ENCODE measurements at regions not wholly inside any gene's neighbourhood (a gene's known extent, or its start where the extent isn't known, plus 50 kb on each side); places are given as distances from the start of the nearest gene placed in this dataset.
A peak's percentile ranks its signal among the peaks of the same experiment; 100 is the strongest.

GRCh38 chr15:70313099-70314017 lies 215.6 kb upstream of the TLE3 start:
- CTCF ChIA-PET (ENCODE audit: partially characterized antibody), result interaction anchor here (0.9 kb wide), 1 partner anchor 16 kb away, joined by 3 read pairs; no protein-coding TSS in a partner anchor
- no peak overlapping the region for H3K4me3 ChIP-seq (ENCODE audit: extremely low read depth in 1 of 4, insufficient read depth in 2 of 4, low read depth in 3 of 4, low read length in 4 of 4)
- TF ChIP-seq GTF2F1 (IDR thresholded peaks at IDR 0.05; ENCODE audit: borderline replicate concordance, low read depth, low read length) (no peak), SIX5 (IDR thresholded peaks at IDR 0.05; ENCODE audit: low read depth, low read length) (no peak), CTBP2 (IDR thresholded peaks at IDR 0.05; ENCODE audit: borderline replicate concordance, insufficient read depth, insufficient read length, low read length) (no peak), HDAC6 (IDR thresholded peaks at IDR 0.05; ENCODE audit: low read depth, low read length) (no peak), KDM1A (IDR thresholded peaks at IDR 0.05; ENCODE audit: borderline replicate concordance, low read length) (no peak), SUZ12 (IDR thresholded peaks at IDR 0.05; ENCODE audit: low read length) (no peak)

More at GRCh38 chr15:70313099-70314017, 215.6 kb upstream of the TLE3 start:
- Histone ChIP-seq H2BK12ac (ENCODE audit: low read depth, low read length) (no peak overlapping the region), H2AFZ (ENCODE audit: low read length) (no peak overlapping the region), H2BK20ac (ENCODE audit: low read length) (no peak overlapping the region; the same call in 1 of the 2 replicates), H3K79me1 (ENCODE audit: low read depth, low read length) (no peaks in the 10 kb centered on the region), H4K91ac (replicated peaks; ENCODE audit: insufficient read length, low read length) (peak overlapping the region; percentile 56), H3K4ac (replicated peaks; ENCODE audit: insufficient read length, low read depth, low read length) (no peak overlapping the region), H4K5ac (ENCODE audit: insufficient read length, low read depth, low read length) (no peak overlapping the region), H3K79me2 (ENCODE audit: control insufficient read depth in 1 of 2, insufficient read depth in 2 of 2, low read length in 2 of 2) (no peaks in the 10 kb centered on the region), H3K14ac (ENCODE audit: insufficient read length) (no peak overlapping the region), H3K18ac (ENCODE audit: extremely low read depth, low read length) (no peak overlapping the region), H3K23me2 (ENCODE audit: low read depth, low read length) (no peaks in the 10 kb centered on the region), H3K4me1 (replicated peaks in 1 of 4; ENCODE audit: control insufficient read depth in 3 of 4, insufficient read depth in 4 of 4, low read length in 3 of 4) (peaks cover 0 to 13% (median 7%) of the 10 kb centered on the region in 4 experiments; a peak in 4 of 7 replicates), H4K20me1 (replicated peaks in 1 of 2; ENCODE audit: control insufficient read depth in 1 of 2, insufficient read depth in 2 of 2, low read length in 2 of 2) (no peaks in the 10 kb centered on the region), H2BK5ac (ENCODE audit: low read depth, low read length) (no peak overlapping the region), H3K56ac (replicated peaks; ENCODE audit: insufficient read length, low read depth, low read length) (no peak overlapping the region), H3K4me2 (ENCODE audit: insufficient read depth in 1 of 2, low read depth in 2 of 2, low read length in 2 of 2) (no peak overlapping the region), H3K9ac (replicated peaks in 1 of 4; ENCODE audit: extremely low read depth in 1 of 4, low read depth in 3 of 4, low read length in 3 of 4) (no peak overlapping the region), H2AK5ac (ENCODE audit: low read depth, low read length) (no peak overlapping the region; the same call in 1 of the 2 replicates), H3K23ac (ENCODE audit: insufficient read length) (no peak overlapping the region), H3K36me3 (ENCODE audit: control insufficient read depth in 2 of 4, insufficient read depth in 4 of 4, low read length in 3 of 4) (no peaks in the 10 kb centered on the region), H2BK15ac (ENCODE audit: low read length) (peak overlapping the region; percentile 10; the same call in 1 of the 2 replicates), H4K8ac (ENCODE audit: extremely low read depth, insufficient read depth, low read length) (no peak overlapping the region), H3K27me3 (replicated peaks in 1 of 4; ENCODE audit: control insufficient read depth in 3 of 4, extremely low read depth in 1 of 4, insufficient read depth in 3 of 4, low read length in 3 of 4) (no peaks in the 10 kb centered on the region; a peak in 1 of 7 replicates), H3K9me3 (ENCODE audit: insufficient read depth in 2 of 2, low read depth in 1 of 2, low read length in 1 of 2) (no peaks in the 10 kb centered on the region), H3K27ac (ENCODE audit: low read depth, low read length) (no peak overlapping the region), H2BK120ac (replicated peaks; ENCODE audit: low read depth, low read length) (no peak overlapping the region)
- FAIRE-seq, result no peak
- 88% methylated on average over 9 of the region's 9 CpGs; no CpG with 5 or more reads in 1 of the 2 experiments for WGBS, 2 experiments (ENCODE audit: extremely low coverage in 1 of 2, insufficient coverage in 1 of 2, insufficient read length in 1 of 2, insufficient replicate concordance in 2 of 2, low coverage in 1 of 2, low lambda C conversion rate in 2 of 2, missing lambda C conversion rate in 1 of 2)
- no peak for DNase-seq (ENCODE audit: low read depth in 1 of 2, low spot score in 2 of 2)
- POLR2A ChIA-PET (ENCODE audit: partially characterized antibody), result no interaction called here

Data from H1 (cell line).